Astrocyte of the cerebellum (primary cell): ENCODE measurements at regions not wholly inside any gene's neighbourhood (a gene's known extent, or its start where the extent isn't known, plus 50 kb on each side); places are given as distances from the start of the nearest gene placed in this dataset.
"Not testable (repeated sequence)": the region's sequence is repeated elsewhere in the genome, so short reads cannot be mapped to it uniquely, and the experiment has no call there.

Source experiments
- DNase-seq: peaks from one replicate; pipeline ENCODE4 v3.0.0-alpha.2; 2011; ENCODE audit warnings: low read depth
- H3K4me3 ChIP-seq: 2 replicates; pipeline ENCODE4 v1.5.1; 2011; ENCODE audit warnings: mild to moderate bottlenecking, low read depth, low read length, moderate library complexity
- CTCF ChIP-seq: IDR thresholded peaks from 2 replicates; pipeline ENCODE4 v1.5.1; 2012; ENCODE audit warnings: low read length, low read depth, moderate library complexity, mild to moderate bottlenecking; ENCODE audit errors: missing control alignments
- in situ Hi-C: cut with HindIII; loops from 2 replicates; pipeline ENCODE4 v1.10.0; 2017; ENCODE audit warnings: low sequenced_read_pairs

- no peak overlapping the region for H3K4me3 ChIP-seq
- in situ Hi-C loops, result no loop called here
- TF ChIP-seq CTCF, result no peak
Observed at GRCh38 chr7:110548372-110548771, 542.6 kb upstream of the LRRN3 start.

GRCh38 chr7:110557136-110557535 lies 533.8 kb upstream of the LRRN3 start:
- in situ Hi-C loops, result no loop called here
- TF ChIP-seq CTCF, result no peak

More at GRCh38 chr7:110548372-110548771, 542.6 kb upstream of the LRRN3 start:
- DNase-seq, result no peak

GRCh38 chr7:110563286-110563685 lies 527.6 kb upstream of the LRRN3 start:
- DNase-seq, in situ Hi-C loops, H3K4me3 ChIP-seq: not testable (repeated sequence)

More at GRCh38 chr7:110557136-110557535, 533.8 kb upstream of the LRRN3 start:
- no peak overlapping the region for H3K4me3 ChIP-seq
- no peak for DNase-seq

GRCh38 chr7:110564246-110564645 lies 526.7 kb upstream of the LRRN3 start:
- in situ Hi-C loops, result no loop called here
- H3K4me3 ChIP-seq, result no peak overlapping the region
- DNase-seq, result no peak
- no peak for TF ChIP-seq CTCF

- no peak overlapping the region for H3K4me3 ChIP-seq
- no peak for DNase-seq
- in situ Hi-C loops, result no loop called here
- no peak for TF ChIP-seq CTCF
Observed at GRCh38 chr7:110568388-110568787, 522.5 kb upstream of the LRRN3 start.

- in situ Hi-C loops, result no loop called here
- no peak for DNase-seq
- TF ChIP-seq CTCF, result no peak
- no peak overlapping the region for H3K4me3 ChIP-seq
Observed at GRCh38 chr7:110568932-110569331, 522.0 kb upstream of the LRRN3 start.

GRCh38 chr7:110569486-110570205 lies 521.3 kb upstream of the LRRN3 start:
- no peak for TF ChIP-seq CTCF
- in situ Hi-C loops, result no loop called here
- no peak for DNase-seq
- no peak overlapping the region for H3K4me3 ChIP-seq
